Muscle of arm (tissue), 1 donor: ENCODE measurements at regions not wholly inside any gene's neighbourhood (a gene's known extent, or its start where the extent isn't known, plus 50 kb on each side); places are given as distances from the start of the nearest gene placed in this dataset.
"Not testable (repeated sequence)": the region's sequence is repeated elsewhere in the genome, so short reads cannot be mapped to it uniquely, and the experiment has no call there.

Experiments used
- DNase-seq: peaks from one replicate; pipeline ENCODE4 v3.0.0-alpha.2; 2013

- DNase-seq = not testable (repeated sequence)
Observed at GRCh38 chr7:109467729-109468128, 898.1 kb downstream of the DNAJB9 start.

DNA sequence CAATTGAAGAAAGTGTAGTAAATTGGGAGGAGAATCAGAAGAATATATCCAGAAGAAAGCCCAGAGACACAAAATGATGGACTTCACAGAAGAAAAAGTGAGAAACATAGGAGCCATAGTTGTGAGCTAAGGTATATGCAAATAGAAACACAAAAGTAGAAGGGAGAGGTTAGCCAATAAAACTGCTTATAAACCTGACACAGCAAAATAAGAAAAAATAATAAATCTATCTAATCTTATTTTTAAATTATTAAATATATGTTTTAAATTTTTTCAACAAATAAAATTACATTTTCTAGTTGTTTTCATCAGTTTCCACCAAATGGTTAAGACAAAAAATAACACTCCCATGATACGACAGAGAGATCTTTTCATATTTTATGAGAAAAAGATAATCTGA is 903.5 kb downstream of the DNAJB9 start:
- DNase-seq = no peak

- DNase-seq = no peak
Observed at GRCh38 chr7:109476409-109476808, 906.7 kb downstream of the DNAJB9 start.

- no peak for DNase-seq
Observed at GRCh38 chr7:109479388-109479787, 909.7 kb downstream of the DNAJB9 start.

DNA sequence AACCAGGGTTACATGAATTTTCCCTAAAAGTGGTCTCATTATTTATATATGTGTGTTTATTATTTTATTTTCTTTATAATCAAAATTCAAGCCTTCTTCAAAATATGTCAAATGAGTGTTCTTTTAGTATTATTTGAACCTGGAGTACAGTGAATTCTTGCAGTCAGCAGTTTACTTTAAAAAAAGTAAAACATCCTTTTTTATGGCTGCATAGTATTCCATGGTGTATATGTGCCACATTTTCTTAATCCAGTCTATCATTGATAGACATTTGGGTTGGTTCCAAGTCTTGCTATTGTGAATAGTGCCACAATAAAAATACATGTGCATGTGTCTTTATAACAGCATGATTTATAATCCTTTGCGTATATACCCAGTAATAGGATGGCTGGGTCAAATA is 920.9 kb downstream of the DNAJB9 start:
- DNase-seq = not testable (repeated sequence)

- DNase-seq = no peak
Observed at GRCh38 chr7:109497053-109497452, 927.4 kb downstream of the DNAJB9 start.

GRCh38 chr7:109498131-109498530 is 928.5 kb downstream of the DNAJB9 start:
- DNase-seq = no peak

DNA sequence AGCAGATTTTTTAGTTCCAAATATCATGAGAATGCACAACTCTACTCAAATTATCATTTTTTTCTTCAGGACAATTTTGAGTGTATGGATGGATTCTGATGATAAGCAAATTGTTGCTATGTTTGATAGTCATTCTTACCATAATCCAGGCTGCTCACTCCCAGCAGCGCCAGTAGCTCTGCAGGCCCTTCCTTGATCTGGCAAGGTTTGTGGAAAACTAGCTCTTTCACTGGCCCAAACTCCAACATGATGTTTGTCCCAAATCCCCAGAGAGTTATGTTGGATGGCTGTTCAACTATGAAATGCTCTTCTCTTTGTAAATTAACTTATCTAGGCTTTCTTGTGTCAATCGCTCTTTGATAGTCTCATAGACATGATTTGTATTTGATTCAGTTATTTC is 933.7 kb downstream of the DNAJB9 start:
- DNase-seq = no peak

DNA sequence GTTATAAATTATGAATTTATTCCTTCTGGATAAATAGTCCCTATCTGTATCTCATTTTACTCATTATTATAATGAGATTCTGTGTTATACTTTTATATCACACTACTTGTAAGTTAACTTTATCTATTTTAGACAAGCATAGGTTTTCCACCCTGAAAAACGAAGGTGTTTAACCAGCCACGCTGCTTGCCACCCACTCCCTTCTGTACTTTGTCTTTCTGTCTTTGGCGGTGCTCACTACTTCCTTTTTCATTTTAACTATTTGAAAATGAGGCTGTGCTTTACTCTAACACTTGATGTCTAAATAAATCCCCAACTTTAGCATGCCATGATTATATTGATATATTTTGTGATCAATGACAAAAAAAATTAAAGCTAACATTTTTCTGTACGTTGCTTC is 952.9 kb downstream of the DNAJB9 start:
- DNase-seq = no peak

- no peak for DNase-seq
Observed at GRCh38 chr7:109527833-109528232, 958.2 kb downstream of the DNAJB9 start.

GRCh38 chr7:109529712-109530111 is 960.0 kb downstream of the DNAJB9 start:
- no peak for DNase-seq

DNA sequence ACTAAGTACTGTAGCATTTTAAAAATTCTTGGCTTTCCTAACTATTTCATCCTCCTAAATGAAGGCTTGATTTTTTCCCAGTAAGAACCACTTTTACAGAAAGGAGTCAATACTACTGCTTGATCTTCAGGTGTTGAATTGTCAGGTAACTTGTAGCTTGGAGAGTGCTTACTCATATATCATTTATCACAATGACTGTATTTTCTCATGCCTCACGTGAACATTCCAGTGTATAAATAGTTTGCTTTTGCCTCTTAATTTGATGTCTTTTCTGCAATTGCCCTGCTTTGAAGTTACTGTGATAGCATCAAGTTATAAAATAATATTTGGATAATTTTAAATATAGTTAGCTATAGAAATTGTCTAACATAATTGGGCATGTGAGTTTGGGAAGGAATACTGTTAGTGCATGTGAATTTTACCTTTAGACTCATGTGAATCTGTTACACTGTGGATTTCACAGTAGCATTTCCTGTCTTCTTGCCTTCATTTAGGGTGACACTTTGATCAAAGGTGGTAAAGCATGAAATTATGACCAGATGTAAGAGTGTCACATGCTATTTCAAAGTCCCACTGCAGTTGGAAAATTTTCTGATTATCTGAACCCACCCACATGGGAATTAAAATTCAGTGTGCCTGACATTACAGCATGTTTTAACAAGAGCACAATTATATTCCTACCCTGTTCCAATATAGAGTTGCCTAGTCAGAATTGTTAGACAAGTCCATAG is 962.8 kb downstream of the DNAJB9 start:
- no peak for DNase-seq

DNA sequence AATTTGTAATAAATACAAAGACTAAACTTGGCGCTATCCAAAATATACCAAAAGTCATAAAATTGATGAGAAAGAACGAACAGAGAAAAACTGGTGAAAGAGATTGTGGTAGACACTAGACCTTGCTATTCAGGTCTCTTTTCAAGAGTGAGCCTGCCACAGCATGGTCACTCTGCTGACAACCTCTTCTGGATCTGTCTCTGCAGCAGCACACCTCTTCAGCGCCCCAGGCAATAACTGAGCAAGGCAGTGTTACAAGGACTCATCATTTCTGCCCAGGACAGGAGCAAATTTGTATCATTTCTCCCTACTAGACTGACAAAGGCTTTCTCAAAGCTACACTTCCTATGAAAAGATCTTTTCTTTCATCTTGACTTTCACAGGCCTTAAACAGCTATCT is 976.0 kb downstream of the DNAJB9 start:
- DNase-seq = no peak

GRCh38 chr7:109549471-109550193 is 980.0 kb downstream of the DNAJB9 start:
- DNase-seq = peak; percentile 38

DNA sequence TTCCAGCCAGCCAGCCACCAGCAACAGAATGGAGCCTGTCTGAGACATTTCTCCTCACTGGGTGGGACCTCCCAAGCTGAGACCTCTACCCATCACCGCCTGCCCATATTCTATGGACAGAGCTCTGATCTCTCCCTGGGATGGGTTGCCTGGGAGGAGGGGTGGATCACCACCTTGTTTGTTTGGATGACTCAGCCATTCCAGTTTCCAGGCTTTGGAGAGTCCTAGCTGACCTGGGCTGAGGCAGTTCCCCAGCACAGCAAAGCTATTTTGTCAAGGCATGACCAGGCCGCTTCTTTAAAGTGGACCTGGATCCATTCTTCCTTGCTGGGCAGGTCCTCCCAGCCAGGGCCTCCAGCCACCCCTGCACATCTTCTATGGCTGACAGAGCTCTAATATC is 982.3 kb downstream of the DNAJB9 start:
- no peak for DNase-seq

DNA sequence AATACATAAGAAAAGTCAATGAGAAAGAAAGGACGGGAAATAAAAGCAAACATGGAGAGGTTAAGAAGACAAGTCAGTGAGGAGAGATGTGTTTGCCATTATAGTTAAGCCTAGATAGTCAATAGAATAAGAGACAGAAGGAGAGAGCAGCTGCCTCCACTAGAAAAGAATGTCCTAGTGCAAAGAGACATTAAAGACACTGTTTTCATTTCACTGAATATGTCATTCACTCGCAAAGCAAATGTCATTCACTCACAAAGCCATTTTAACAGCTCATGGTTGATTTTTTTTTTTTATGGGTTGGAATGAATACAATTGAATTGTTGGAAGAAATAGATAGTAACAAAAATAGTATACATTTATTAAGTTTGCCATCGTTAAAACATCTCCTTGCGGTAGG is 1007.6 kb downstream of the DNAJB9 start:
- no peak for DNase-seq

DNA sequence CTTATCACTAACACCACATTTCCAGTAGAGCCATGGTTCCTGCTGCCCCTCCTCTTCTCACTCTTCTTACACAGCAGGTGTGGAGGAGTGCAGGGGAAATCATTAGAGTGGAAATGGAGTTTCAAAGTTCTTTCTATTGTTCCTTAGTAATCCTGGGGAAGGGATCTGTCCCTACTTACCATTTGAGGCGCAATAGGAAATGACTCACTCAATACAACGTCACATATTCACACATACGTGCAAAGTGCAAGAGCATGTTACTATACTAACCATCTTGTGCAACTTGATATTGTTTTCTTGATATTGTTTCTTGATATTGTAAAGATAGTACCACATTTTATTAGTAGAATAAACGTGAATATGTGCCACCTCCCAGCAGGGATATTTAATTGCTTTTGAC is 1010.2 kb downstream of the DNAJB9 start:
- DNase-seq = no peak

DNA sequence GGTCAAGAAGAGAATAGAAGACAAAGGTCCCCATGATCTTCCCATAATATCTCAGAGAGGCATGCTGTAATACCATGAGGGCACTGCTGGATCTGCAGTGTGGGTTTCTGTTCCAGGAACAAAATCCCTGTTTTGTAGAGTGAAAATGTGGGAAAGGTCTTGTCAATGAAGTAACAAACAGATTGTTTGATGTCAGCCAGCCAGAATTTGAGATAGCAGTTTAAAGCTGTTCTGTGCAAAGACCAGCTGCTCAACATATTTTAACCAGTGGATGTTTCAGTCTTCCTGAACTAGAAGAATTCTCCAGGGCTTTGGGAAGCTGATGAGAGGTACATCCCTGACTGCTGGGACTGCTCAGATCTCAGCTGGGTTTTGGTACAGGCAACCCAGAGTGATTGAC is 1012.5 kb downstream of the DNAJB9 start:
- no peak for DNase-seq

GRCh38 chr7:109596948-109597347 is 1027.3 kb downstream of the DNAJB9 start:
- DNase-seq = not testable (repeated sequence)

DNA sequence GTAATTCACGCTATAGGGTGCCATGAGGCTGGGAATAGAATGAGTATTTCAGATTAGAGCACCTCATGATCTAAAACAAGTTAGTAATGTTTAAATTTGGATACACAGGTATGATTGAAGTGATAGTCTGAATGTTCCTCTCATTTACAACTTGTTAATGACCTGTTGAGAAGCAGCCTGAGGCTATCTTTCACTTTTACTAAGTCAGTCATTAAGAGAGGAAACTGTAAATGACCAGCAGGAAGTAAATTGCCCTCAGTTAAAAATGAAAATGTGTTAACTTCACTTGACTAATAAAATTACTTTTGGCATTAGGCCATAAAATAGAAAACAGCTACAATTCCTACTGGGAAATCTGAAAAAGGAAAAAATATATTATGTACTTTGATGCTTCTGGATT is 1042.0 kb downstream of the DNAJB9 start:
- no peak for DNase-seq

GRCh38 chr7:109616551-109617069 is 1046.9 kb downstream of the DNAJB9 start:
- no peak for DNase-seq

GRCh38 chr7:109622320-109622719 is 1052.6 kb downstream of the DNAJB9 start:
- DNase-seq = no peak

DNA sequence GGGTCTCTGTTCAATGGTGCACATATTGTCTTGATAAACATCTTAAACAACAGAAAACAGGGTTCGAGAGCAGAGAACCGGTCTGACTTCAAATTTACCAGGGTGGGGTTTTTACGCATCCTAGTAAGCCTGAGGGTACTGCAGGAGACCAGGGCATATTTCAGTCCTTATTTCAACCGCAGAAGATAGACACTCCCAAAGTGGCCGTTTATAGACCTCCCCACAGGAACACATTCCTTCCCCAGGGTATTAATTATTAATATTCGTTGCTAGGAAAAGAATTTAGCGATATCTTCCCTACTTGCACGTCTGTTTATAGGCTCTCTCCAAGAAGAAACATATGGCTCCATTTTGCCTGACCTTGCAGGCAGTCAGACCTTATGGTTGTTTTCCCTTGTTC is 1063.2 kb downstream of the DNAJB9 start:
- not testable (repeated sequence) for DNase-seq
